Natural killer cell treated with Interleukin-12 subunit alpha and Interleukin-12 subunit beta and Interleukin-15 and Interleukin-18, amount 100 ng/mL, for 72 hours (primary cell): ENCODE measurements at regions not wholly inside any gene's neighbourhood (a gene's known extent, or its start where the extent isn't known, plus 50 kb on each side); places are given as distances from the start of the nearest gene placed in this dataset.

Experiments used
- ATAC-seq, 2 donors: fragments of 150-1000 bp; cut with Tn5 transposase in 1 of 2; sonication (Bioruptor Pico), chemical (Tn5 transposase) in 1 of 2; 2 replicates each; pipeline ENCODE4 v1.10.0; 2021
- DNase-seq: peaks from one replicate; pipeline ENCODE4 v3.0.0; 2022; ENCODE audit warnings: low spot score
- H3K27ac Mint-ChIP-seq, 2 donors: 1 replicate in 1 of 2; 2 replicates in 1 of 2; pipeline ENCODE4 v1.8.0; 2022; ENCODE audit warnings: mixed read lengths in 2 of 2, mild to moderate bottlenecking in 1 of 2, moderate library complexity in 1 of 2
- H3K27me3 Mint-ChIP-seq, 2 donors: 1 replicate in 1 of 2; 2 replicates in 1 of 2; pipeline ENCODE4 v1.8.0; 2022; ENCODE audit warnings: mixed read lengths in 2 of 2
- H3K36me3 Mint-ChIP-seq: one replicate; pipeline ENCODE4 v1.8.0; 2022; ENCODE audit warnings: mixed read lengths
- H3K4me1 Mint-ChIP-seq, 2 donors: 1 replicate in 1 of 2; 2 replicates in 1 of 2; pipeline ENCODE4 v1.8.0; 2022; ENCODE audit warnings: low read depth in 2 of 2, mixed read lengths in 2 of 2, mild to moderate bottlenecking in 1 of 2
- H3K4me3 Mint-ChIP-seq: one replicate; pipeline ENCODE4 v1.8.0; 2022; ENCODE audit warnings: mixed read lengths
- H3K9me3 Mint-ChIP-seq: 2 replicates; pipeline ENCODE4 v1.8.0; 2022; ENCODE audit warnings: mixed read lengths

GRCh38 chr2:239905884-239906654 is 119.1 kb downstream of the NDUFA10 start:
- Mint-ChIP-seq H3K9me3 (no peaks in the 10 kb centered on the region), H3K4me1 (peaks cover 0 to 4% of the 10 kb centered on the region in 2 donors), H3K27ac (no peak overlapping the region), H3K36me3 (no peaks in the 10 kb centered on the region), H3K27me3 (peaks cover 0 to 2% of the 10 kb centered on the region in 2 donors), H3K4me3 (no peak overlapping the region)
- ATAC-seq (no peak), DNase-seq (no peak)

DNA sequence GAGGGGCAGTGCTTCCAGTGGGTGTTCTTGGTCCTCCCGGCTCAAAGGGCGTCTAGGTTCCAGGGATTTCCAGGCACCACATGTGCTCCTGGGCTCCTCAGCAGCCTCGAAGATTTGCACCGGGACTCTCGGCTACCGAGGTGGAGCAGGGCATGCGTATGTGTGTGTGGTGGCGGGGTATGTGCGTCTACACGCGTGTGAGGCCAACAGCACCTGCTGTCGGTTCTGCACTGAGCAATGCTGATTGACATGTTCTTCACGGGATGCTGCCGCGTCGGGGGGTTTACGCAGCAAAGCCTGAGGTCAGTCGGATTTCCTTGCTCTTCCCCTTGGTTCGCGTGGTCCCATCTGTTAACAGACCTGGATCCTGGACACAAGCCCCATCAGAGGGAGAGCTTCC is 119.8 kb downstream of the NDUFA10 start:
- ATAC-seq (no peak), DNase-seq (no peak)
- no peaks in the 10 kb centered on the region for H3K36me3 Mint-ChIP-seq
- no peak overlapping the region for H3K4me3 Mint-ChIP-seq
- peaks cover 0 to 2% of the 10 kb centered on the region in 2 donors for H3K4me1 Mint-ChIP-seq
- no peak overlapping the region for H3K27ac Mint-ChIP-seq
- peaks cover 0 to 2% of the 10 kb centered on the region in 2 donors for H3K27me3 Mint-ChIP-seq
- H3K9me3 Mint-ChIP-seq: no peaks in the 10 kb centered on the region

DNA sequence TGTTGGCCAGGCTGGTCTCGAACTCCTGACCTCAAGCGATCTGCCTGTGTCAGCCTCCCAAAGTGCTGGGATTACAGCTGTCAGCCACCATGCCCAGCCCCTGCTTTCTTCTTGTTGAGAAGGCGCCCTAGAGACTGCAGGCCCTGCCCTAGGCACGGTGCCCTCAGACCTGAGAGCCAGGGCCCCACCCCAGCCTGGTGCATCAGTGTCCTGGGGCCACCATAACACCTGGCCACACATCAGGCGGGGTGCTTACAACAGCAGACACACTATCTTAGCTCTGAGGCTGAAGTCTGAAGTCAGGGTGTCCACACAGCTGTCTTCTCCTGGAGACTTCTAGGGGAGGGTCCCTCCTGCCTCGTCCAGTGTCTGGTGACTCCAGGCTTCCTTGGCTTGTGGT is 120.6 kb downstream of the NDUFA10 start:
- H3K36me3 Mint-ChIP-seq: no peaks in the 10 kb centered on the region
- H3K4me3 Mint-ChIP-seq: no peak overlapping the region
- ATAC-seq: no peak
- H3K27ac Mint-ChIP-seq: no peak overlapping the region
- no peaks in the 10 kb centered on the region for H3K9me3 Mint-ChIP-seq
- DNase-seq: no peak
- peaks cover 0 to 2% of the 10 kb centered on the region in 2 donors for H3K27me3 Mint-ChIP-seq
- H3K4me1 Mint-ChIP-seq: no peaks in the 10 kb centered on the region

DNA sequence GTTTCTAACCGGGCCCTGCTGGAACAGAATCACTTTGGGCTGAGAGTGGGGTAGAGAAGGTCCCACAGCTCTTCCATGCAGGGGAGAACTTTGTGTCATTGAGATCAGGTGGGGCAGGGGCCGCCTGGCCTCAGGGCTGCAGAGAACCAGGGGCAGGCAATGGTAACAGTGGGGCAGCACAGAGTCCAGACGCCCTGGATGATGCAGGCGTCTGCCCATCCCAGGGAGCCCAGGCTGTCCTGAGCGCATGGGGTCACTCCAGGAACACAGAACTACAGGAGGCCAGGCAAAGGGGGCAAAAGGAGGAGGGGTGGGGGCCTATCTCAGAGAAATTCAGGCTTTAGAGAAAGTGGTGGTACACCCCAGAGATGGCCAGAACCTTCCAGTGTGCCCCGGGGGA is 121.3 kb downstream of the NDUFA10 start:
- DNase-seq: no peak
- Mint-ChIP-seq H3K27me3 (peaks cover 0 to 2% of the 10 kb centered on the region in 2 donors), H3K4me3 (no peak overlapping the region), H3K27ac (no peak overlapping the region), H3K9me3 (no peaks in the 10 kb centered on the region), H3K4me1 (no peaks in the 10 kb centered on the region), H3K36me3 (no peaks in the 10 kb centered on the region)
- peak in 1 of 2 donors; percentile 11 for ATAC-seq

- no peak for DNase-seq
- ATAC-seq: no peak
- Mint-ChIP-seq H3K27ac (no peak overlapping the region), H3K4me1 (no peaks in the 10 kb centered on the region), H3K9me3 (no peaks in the 10 kb centered on the region), H3K4me3 (no peak overlapping the region), H3K36me3 (no peaks in the 10 kb centered on the region), H3K27me3 (peaks cover 0 to 2% of the 10 kb centered on the region in 2 donors)
These were observed 121.9 kb downstream of the NDUFA10 start for GRCh38 chr2:239903210-239903609.

- ATAC-seq (no peak), DNase-seq (no peak)
- Mint-ChIP-seq H3K9me3 (no peaks in the 10 kb centered on the region), H3K27me3 (peaks cover 0 to 2% of the 10 kb centered on the region in 2 donors), H3K27ac (no peak overlapping the region), H3K4me3 (no peak overlapping the region), H3K4me1 (no peaks in the 10 kb centered on the region), H3K36me3 (no peaks in the 10 kb centered on the region)
These were observed 122.4 kb downstream of the NDUFA10 start for GRCh38 chr2:239902749-239903201.

DNA sequence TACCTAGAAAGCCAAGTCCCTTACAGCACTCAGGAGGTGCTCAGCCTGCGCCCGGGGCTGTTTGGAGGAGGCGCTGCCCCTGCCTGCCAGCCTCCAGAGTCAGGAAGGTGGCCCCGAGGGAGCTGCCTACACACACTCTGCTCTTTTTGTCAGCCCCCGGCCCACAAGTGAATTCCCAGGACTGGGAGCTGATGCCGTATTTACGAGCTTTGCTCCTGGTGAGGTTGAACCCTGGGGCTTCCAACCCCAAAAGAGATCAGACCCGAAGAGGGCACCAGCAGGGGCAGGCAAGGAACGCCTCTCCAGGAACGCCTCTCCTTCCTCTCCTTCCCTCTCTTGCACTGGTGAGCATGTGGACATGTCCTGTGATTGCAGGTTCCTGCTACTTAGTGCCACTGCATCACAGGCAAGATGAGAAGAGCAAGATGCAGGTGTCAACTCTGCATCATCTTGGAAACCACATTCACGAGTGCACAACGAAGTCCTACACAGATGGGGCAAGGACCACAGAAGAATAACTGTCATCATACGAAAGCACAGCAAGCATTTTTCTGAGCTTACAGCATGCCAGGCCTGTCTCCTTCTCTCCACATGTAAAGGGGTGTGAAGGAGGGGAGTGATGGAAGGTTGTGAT is 126.7 kb downstream of the NDUFA10 start:
- Mint-ChIP-seq H3K36me3 (no peaks in the 10 kb centered on the region), H3K27ac (no peak overlapping the region), H3K4me1 (no peaks in the 10 kb centered on the region), H3K9me3 (no peaks in the 10 kb centered on the region), H3K27me3 (peaks cover 22 to 30% of the 10 kb centered on the region in 2 donors), H3K4me3 (no peak overlapping the region)
- ATAC-seq: no peak
- DNase-seq: no peak

- DNase-seq: no peak
- no peak overlapping the region for H3K4me3 Mint-ChIP-seq
These were observed 127.4 kb downstream of the NDUFA10 start for GRCh38 chr2:239897596-239898235.

DNA sequence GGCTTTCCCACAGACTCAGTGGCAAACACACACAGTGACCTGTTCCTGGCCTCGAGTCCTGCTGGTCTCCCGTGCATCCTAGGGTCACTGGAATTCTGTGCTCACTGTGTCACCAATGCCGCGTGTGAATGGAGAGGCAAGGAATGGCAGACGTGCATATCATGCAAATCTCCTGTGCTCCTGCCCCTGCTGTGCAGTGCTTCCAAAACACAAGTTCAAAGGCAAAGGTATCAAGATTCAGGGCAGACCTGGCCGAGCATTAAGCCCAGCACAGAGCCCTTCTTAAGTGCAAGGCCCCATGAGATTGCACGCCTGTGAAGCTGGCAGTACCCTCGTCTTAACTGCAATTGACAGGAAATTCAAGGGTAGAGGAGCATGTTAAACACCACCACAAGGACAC is 129.1 kb downstream of the NDUFA10 start:
- H3K4me1 Mint-ChIP-seq: no peaks in the 10 kb centered on the region
- DNase-seq (no peak), ATAC-seq (no peak)
- no peaks in the 10 kb centered on the region for H3K9me3 Mint-ChIP-seq
- H3K27me3 Mint-ChIP-seq: peaks cover 26 to 30% of the 10 kb centered on the region in 2 donors
- no peak overlapping the region for H3K27ac Mint-ChIP-seq
- no peaks in the 10 kb centered on the region for H3K36me3 Mint-ChIP-seq
- H3K4me3 Mint-ChIP-seq: no peak overlapping the region

More at GRCh38 chr2:239897596-239898235, 127.4 kb downstream of the NDUFA10 start:
- Mint-ChIP-seq H3K36me3 (no peaks in the 10 kb centered on the region), H3K27ac (no peak overlapping the region), H3K4me1 (no peaks in the 10 kb centered on the region), H3K27me3 (peaks cover 22 to 30% of the 10 kb centered on the region in 2 donors), H3K9me3 (no peaks in the 10 kb centered on the region)
- no peak for ATAC-seq

DNA sequence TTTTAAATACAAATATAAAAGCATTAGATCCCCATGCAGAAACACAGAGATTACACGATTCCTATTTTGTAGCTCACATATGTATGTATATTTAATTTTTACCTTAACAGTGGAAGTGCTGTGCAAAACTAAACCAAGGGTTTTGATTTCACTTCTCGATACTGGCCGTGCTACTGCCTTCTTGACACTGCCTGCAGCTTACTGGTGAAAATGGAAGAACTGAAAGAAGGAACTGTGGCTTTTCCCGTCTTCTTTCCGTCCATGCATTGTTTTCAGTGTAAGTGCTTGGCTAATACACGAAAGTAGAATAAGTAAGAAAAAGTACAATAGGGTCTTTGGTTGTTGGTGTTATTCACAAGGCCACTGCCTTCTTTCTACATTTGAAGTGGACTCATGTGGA is 129.5 kb downstream of the NDUFA10 start:
- Mint-ChIP-seq H3K36me3 (no peaks in the 10 kb centered on the region), H3K4me3 (no peak overlapping the region), H3K4me1 (no peaks in the 10 kb centered on the region), H3K9me3 (no peaks in the 10 kb centered on the region), H3K27ac (no peak overlapping the region), H3K27me3 (peaks cover 26 to 30% of the 10 kb centered on the region in 2 donors)
- ATAC-seq (no peak), DNase-seq (no peak)

DNA sequence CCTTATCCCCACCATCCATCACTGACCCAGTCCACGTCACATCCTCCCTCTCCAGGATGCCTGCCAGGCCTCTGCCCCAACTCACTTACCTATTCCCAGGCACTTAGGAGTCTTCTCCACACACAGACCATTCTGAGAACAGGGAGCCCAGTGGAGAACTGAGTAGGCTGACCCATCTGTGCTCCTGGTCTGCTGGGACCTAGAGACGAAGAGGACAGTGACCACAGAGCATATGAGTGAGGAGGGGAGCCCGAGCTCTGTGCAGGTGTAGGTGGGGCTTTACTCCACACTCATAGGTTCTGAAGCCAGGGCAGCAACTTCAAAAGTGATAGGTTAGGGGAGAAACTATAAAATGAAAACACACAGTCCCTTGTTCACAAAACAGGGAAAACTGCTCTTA is 130.0 kb downstream of the NDUFA10 start:
- H3K27ac Mint-ChIP-seq: no peak overlapping the region
- no peaks in the 10 kb centered on the region for H3K4me1 Mint-ChIP-seq
- ATAC-seq (no peak), DNase-seq (no peak)
- H3K9me3 Mint-ChIP-seq: no peaks in the 10 kb centered on the region
- H3K4me3 Mint-ChIP-seq: no peak overlapping the region
- H3K27me3 Mint-ChIP-seq: peaks cover 27 to 30% of the 10 kb centered on the region in 2 donors
- no peaks in the 10 kb centered on the region for H3K36me3 Mint-ChIP-seq

- Mint-ChIP-seq H3K27ac (no peak overlapping the region), H3K27me3 (peaks cover 30% of the 10 kb centered on the region in 2 donors), H3K4me1 (no peaks in the 10 kb centered on the region), H3K9me3 (no peaks in the 10 kb centered on the region), H3K36me3 (no peaks in the 10 kb centered on the region), H3K4me3 (no peak overlapping the region)
- ATAC-seq (no peak), DNase-seq (no peak)
These were observed 130.9 kb downstream of the NDUFA10 start for GRCh38 chr2:239894276-239894675.

DNA sequence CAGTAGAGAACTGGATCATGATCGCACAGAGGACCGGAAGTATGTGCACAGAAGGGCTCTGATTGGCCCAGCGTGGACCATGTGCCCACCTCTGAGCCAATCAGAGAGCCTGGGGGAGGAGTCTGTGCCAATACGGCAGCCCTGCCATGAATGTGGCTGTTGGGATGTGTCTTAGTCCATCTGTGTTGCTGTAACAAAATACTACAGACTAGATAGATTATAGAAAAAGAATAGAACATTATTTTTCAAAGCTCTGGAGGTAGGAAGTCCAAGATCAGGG is 132.0 kb downstream of the NDUFA10 start:
- Mint-ChIP-seq H3K36me3 (no peaks in the 10 kb centered on the region), H3K4me1 (no peaks in the 10 kb centered on the region), H3K27ac (no peak overlapping the region), H3K27me3 (peaks cover 30 to 31% of the 10 kb centered on the region in 2 donors), H3K4me3 (no peak overlapping the region), H3K9me3 (no peaks in the 10 kb centered on the region)
- no peak for DNase-seq
- peak; percentile 21 to 67 for ATAC-seq
